Fibroblast of lung (primary cell): ENCODE measurements at regions not wholly inside any gene's neighbourhood (a gene's known extent, or its start where the extent isn't known, plus 50 kb on each side); places are given as distances from the start of the nearest gene placed in this dataset.

Experiments
- EZH2 ChIP-seq: IDR thresholded peaks from 2 replicates; pipeline ENCODE4 v1.5.1; 2012; ENCODE audit warnings: low read length, control low read depth, mild to moderate bottlenecking; ENCODE audit errors: missing control alignments
- TF ChIP-seq, protein P1 (sequence below), 2 donors: IDR thresholded peaks in 1 of 2; conservative IDR thresholded peaks in 1 of 2; 1 replicate in 1 of 2; 2 replicates in 1 of 2; pipeline ENCODE4 v1.5.1; 2011 to 2012; ENCODE audit warnings: low read length in 2 of 2, control low read depth in 1 of 2, inconsistent platforms in 1 of 2, low read depth in 1 of 2, mild to moderate bottlenecking in 1 of 2

GRCh38 chr2:59871830-59872229 lies 681.6 kb downstream of the BCL11A start:
- TF ChIP-seq EZH2, result no peak
- TF ChIP-seq, protein P1, sequence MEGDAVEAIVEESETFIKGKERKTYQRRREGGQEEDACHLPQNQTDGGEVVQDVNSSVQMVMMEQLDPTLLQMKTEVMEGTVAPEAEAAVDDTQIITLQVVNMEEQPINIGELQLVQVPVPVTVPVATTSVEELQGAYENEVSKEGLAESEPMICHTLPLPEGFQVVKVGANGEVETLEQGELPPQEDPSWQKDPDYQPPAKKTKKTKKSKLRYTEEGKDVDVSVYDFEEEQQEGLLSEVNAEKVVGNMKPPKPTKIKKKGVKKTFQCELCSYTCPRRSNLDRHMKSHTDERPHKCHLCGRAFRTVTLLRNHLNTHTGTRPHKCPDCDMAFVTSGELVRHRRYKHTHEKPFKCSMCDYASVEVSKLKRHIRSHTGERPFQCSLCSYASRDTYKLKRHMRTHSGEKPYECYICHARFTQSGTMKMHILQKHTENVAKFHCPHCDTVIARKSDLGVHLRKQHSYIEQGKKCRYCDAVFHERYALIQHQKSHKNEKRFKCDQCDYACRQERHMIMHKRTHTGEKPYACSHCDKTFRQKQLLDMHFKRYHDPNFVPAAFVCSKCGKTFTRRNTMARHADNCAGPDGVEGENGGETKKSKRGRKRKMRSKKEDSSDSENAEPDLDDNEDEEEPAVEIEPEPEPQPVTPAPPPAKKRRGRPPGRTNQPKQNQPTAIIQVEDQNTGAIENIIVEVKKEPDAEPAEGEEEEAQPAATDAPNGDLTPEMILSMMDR (conservative IDR thresholded peaks at IDR 0.05 in 1 of 2, IDR thresholded peaks at IDR 0.05 in 1 of 2; ENCODE audit: low read depth in 1 of 2, low read length in 2 of 2), result no peak
